Upper lobe of left lung (tissue), 6 donors: ENCODE measurements at regions not wholly inside any gene's neighbourhood (a gene's known extent, or its start where the extent isn't known, plus 50 kb on each side); places are given as distances from the start of the nearest gene placed in this dataset.

ENCODE experiments used
- ATAC-seq, 2 donors: fragments of 200-7000 bp; cut with Tn5 transposase; one replicate each; pipeline ENCODE4 v1.9.1; 2022; ENCODE audit warnings: mild to moderate bottlenecking in 2 of 2, moderate library complexity in 2 of 2; ENCODE audit not compliant: low FRiP score in 2 of 2
- DNase-seq, 2 donors: peaks; one replicate each; pipeline ENCODE4 v3.0.0-alpha.2; 2019 to 2020
- H3K27ac ChIP-seq, 4 donors: fragments of 200-600 bp; sonication (generic); one replicate each; pipeline ENCODE4 v1.5.1; 2016 to 2019
- H3K27me3 ChIP-seq, 4 donors: fragments of 200-600 bp; sonication (generic); one replicate each; pipeline ENCODE4 v1.5.1; 2017 to 2019
- H3K36me3 ChIP-seq, 4 donors: fragments of 200-600 bp; sonication (generic); one replicate each; pipeline ENCODE4 v1.5.1; 2016 to 2019
- H3K4me1 ChIP-seq, 4 donors: fragments of 200-600 bp; sonication (generic); one replicate each; pipeline ENCODE4 v1.5.1; 2018 to 2019
- H3K4me3 ChIP-seq, 4 donors: fragments of 200-600 bp; sonication (generic); one replicate each; pipeline ENCODE4 v1.5.1; 2017 to 2019; ENCODE audit warnings: mild to moderate bottlenecking in 2 of 4, moderate library complexity in 1 of 4
- H3K9me3 ChIP-seq, 4 donors: fragments of 200-600 bp; sonication (generic); one replicate each; pipeline ENCODE4 v1.5.1; 2018 to 2019
- EP300 ChIP-seq, 4 donors: sonication (generic); formaldehyde crosslinking; IDR thresholded peaks; one replicate each; pipeline ENCODE4 v1.5.1; 2017; ENCODE audit warnings: antibody characterized with exemption in 4 of 4, control low read depth in 2 of 4
- POLR2A ChIP-seq, 4 donors: fragments of 450-650 bp; IDR thresholded peaks; one replicate each; pipeline ENCODE4 v1.5.1; 2016 to 2017; ENCODE audit warnings: antibody characterized with exemption in 4 of 4, mild to moderate bottlenecking in 2 of 4
- POLR2AphosphoS5 ChIP-seq, 2 donors: sonication (generic); formaldehyde crosslinking; IDR thresholded peaks; one replicate each; pipeline ENCODE4 v1.5.1; 2017; ENCODE audit warnings: antibody characterized with exemption in 2 of 2
- WGBS, 2 donors: methylation state at CpG; one replicate each; pipeline ENCODE4 v1.1.5; 2017 to 2018; 5-methylcytosine and 5-hydroxymethylcytosine counted together
- TF ChIP-seq, protein P1 (sequence below), 6 experiments: fragments of 450-650 bp in 4 of 6; fragments of 200-600 bp in 2 of 6; sonication (generic) in 2 of 6; IDR thresholded peaks; one replicate each; pipeline ENCODE4 v1.5.1; 2016 to 2019; ENCODE audit warnings: antibody characterized with exemption in 6 of 6
- donor health status: DM: no; HTN: no; CAD: no; lungs with moderate emphysema.
- donor health status: DM: no; HTN: yes; CAD: no; lungs with severe emphysema.

GRCh38 chr5:92455011-92455410 lies 1071.9 kb upstream of the ARRDC3 start:
- Histone ChIP-seq H3K27me3 (no peaks in the 10 kb centered on the region), H3K27ac (no peak overlapping the region), H3K36me3 (no peaks in the 10 kb centered on the region), H3K9me3 (no peaks in the 10 kb centered on the region), H3K4me1 (no peaks in the 10 kb centered on the region), H3K4me3 (no peak overlapping the region)
- TF ChIP-seq EP300 (IDR thresholded peaks at IDR 0.05), result no peak
- TF ChIP-seq POLR2AphosphoS5 (IDR thresholded peaks at IDR 0.05), result no peak
- TF ChIP-seq, protein P1, sequence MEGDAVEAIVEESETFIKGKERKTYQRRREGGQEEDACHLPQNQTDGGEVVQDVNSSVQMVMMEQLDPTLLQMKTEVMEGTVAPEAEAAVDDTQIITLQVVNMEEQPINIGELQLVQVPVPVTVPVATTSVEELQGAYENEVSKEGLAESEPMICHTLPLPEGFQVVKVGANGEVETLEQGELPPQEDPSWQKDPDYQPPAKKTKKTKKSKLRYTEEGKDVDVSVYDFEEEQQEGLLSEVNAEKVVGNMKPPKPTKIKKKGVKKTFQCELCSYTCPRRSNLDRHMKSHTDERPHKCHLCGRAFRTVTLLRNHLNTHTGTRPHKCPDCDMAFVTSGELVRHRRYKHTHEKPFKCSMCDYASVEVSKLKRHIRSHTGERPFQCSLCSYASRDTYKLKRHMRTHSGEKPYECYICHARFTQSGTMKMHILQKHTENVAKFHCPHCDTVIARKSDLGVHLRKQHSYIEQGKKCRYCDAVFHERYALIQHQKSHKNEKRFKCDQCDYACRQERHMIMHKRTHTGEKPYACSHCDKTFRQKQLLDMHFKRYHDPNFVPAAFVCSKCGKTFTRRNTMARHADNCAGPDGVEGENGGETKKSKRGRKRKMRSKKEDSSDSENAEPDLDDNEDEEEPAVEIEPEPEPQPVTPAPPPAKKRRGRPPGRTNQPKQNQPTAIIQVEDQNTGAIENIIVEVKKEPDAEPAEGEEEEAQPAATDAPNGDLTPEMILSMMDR (IDR thresholded peaks at IDR 0.05), result no peak
- TF ChIP-seq POLR2A (IDR thresholded peaks at IDR 0.05), result no peak
- DNase-seq (no peak), ATAC-seq (no peak)
- WGBS, 2 donors, result 53 to 57% methylated on average over 3 of the region's 3 CpGs

- no peaks in the 10 kb centered on the region for H3K36me3 ChIP-seq
- WGBS, 2 donors, result 82 to 86% methylated on average over 2 of the region's 2 CpGs
- H3K27ac ChIP-seq, result no peak overlapping the region
- no peak for DNase-seq
- peaks cover 0 to 4% (median 0%) of the 10 kb centered on the region in 4 donors for H3K9me3 ChIP-seq
- no peaks in the 10 kb centered on the region for H3K4me1 ChIP-seq
- TF ChIP-seq POLR2A (IDR thresholded peaks at IDR 0.05) (no peak), POLR2AphosphoS5 (IDR thresholded peaks at IDR 0.05) (no peak), EP300 (IDR thresholded peaks at IDR 0.05) (no peak)
- TF ChIP-seq, protein P1 (IDR thresholded peaks at IDR 0.05), result no peak
- no peak for ATAC-seq
- no peak overlapping the region for H3K4me3 ChIP-seq
- H3K27me3 ChIP-seq, result no peaks in the 10 kb centered on the region
Observed at GRCh38 chr5:92444888-92445287, 1061.8 kb upstream of the ARRDC3 start.

- DNase-seq, result no peak
- peaks cover 0 to 4% (median 0%) of the 10 kb centered on the region in 4 donors for H3K9me3 ChIP-seq
- H3K4me1 ChIP-seq, result no peaks in the 10 kb centered on the region
- WGBS, 2 donors, result 90% methylated on average over 3 of the region's 3 CpGs; no CpG with 5 or more reads in 1 of the 2 donors
- TF ChIP-seq POLR2AphosphoS5 (IDR thresholded peaks at IDR 0.05), result no peak
- TF ChIP-seq POLR2A (IDR thresholded peaks at IDR 0.05), result no peak
- TF ChIP-seq, protein P1 (IDR thresholded peaks at IDR 0.05), result no peak
- TF ChIP-seq EP300 (IDR thresholded peaks at IDR 0.05), result no peak
- ATAC-seq, result no peak
- H3K27ac ChIP-seq, result no peak overlapping the region
- H3K36me3 ChIP-seq, result no peaks in the 10 kb centered on the region
- no peaks in the 10 kb centered on the region for H3K27me3 ChIP-seq
- no peak overlapping the region for H3K4me3 ChIP-seq
Observed at GRCh38 chr5:92435781-92436180, 1052.7 kb upstream of the ARRDC3 start.

DNA sequence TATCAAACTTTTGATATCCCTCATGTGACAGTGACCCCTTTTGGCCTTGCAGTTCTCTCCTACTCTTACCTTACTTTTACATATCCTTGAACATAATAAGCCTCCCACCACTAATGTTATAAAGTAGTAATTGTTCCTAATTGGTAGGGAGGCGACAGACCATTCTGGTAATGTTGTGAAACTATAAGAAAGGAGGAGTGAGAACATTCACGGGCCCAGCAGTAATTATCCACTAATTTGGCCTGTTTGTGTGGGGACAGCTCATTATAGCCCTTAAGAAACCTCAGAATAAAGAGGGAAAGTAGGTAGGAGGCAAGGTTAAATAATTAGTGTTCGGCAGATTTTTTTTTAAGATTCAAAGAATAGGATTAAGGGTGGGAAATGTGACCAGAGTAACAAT lies 1046.5 kb upstream of the ARRDC3 start:
- DNase-seq (no peak), ATAC-seq (no peak)
- WGBS, 2 donors, result 71 to 77% methylated on average over 3 of the region's 3 CpGs
- Histone ChIP-seq H3K27ac (no peak overlapping the region), H3K27me3 (no peaks in the 10 kb centered on the region), H3K4me1 (no peaks in the 10 kb centered on the region), H3K36me3 (no peaks in the 10 kb centered on the region), H3K9me3 (no peaks in the 10 kb centered on the region), H3K4me3 (no peak overlapping the region)
- TF ChIP-seq, protein P1 (IDR thresholded peaks at IDR 0.05), result no peak
- TF ChIP-seq POLR2AphosphoS5 (IDR thresholded peaks at IDR 0.05) (no peak), POLR2A (IDR thresholded peaks at IDR 0.05) (no peak), EP300 (IDR thresholded peaks at IDR 0.05) (no peak)

DNA sequence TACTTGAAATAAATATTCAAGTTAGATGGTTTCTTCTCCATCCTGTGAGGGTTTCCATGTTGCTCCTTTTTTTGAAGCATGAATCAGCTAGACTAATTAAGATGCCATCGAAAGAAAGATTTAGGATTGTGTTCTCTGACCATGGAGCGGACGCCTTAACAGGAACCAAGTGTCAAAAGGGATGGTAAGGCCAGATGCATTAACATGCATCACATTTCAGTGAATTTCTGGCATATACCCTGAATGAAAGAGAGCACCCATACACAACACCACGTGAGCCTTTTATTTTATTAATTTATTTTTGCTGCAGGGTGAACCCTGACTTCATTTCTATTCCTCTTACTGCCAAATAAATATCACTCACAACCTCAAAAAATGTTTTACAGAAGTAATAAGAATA lies 1045.3 kb upstream of the ARRDC3 start:
- H3K27me3 ChIP-seq, result no peaks in the 10 kb centered on the region
- no peak overlapping the region for H3K27ac ChIP-seq
- H3K36me3 ChIP-seq, result no peaks in the 10 kb centered on the region
- DNase-seq, result no peak
- no peaks in the 10 kb centered on the region for H3K4me1 ChIP-seq
- WGBS, 2 donors, result 77 to 84% methylated on average over 4 of the region's 4 CpGs
- no peak for ATAC-seq
- H3K9me3 ChIP-seq, result no peaks in the 10 kb centered on the region
- H3K4me3 ChIP-seq, result no peak overlapping the region
- no peak for TF ChIP-seq EP300 (IDR thresholded peaks at IDR 0.05)
- no peak for TF ChIP-seq POLR2AphosphoS5 (IDR thresholded peaks at IDR 0.05)
